HL-60 (cell line): ENCODE measurements at regions not wholly inside any gene's neighbourhood (a gene's known extent, or its start where the extent isn't known, plus 50 kb on each side); places are given as distances from the start of the nearest gene placed in this dataset.

ENCODE experiments used
- POLR2AphosphoS5 ChIP-seq: IDR thresholded peaks from 2 replicates; pipeline ENCODE4 v1.6.1; 2012; ENCODE audit warnings: low read depth
- TF ChIP-seq, protein P1 (sequence below): IDR thresholded peaks from one replicate; pipeline ENCODE4 v1.5.1; 2011; ENCODE audit warnings: low read length, control low read depth, inconsistent platforms; ENCODE audit not compliant: insufficient read depth
- TF ChIP-seq, protein P2 (sequence below): IDR thresholded peaks from 2 replicates; pipeline ENCODE4 v1.6.1; 2012; ENCODE audit warnings: low read depth; ENCODE audit not compliant: insufficient replicate concordance

DNA sequence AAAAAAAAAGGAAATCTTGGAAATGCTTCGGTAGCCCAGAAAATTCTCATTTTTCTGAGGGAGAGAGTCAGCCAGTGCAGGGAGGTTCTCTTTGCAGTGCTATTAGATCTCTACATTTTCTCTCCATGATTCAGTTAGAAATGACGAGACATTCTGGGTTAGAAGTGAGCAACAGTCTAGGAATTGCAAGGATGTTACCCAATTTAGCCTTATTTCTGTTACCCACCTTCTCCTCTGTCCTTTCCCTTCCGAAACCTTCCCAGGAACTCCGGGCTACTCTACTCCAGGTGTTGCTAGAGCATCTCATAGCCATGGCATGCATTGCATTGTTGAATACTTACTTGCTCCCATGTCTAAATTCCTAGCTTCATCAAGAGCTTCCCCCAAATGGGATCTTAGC lies 106.8 kb downstream of the EDEM1 start:
- TF ChIP-seq, protein P1, sequence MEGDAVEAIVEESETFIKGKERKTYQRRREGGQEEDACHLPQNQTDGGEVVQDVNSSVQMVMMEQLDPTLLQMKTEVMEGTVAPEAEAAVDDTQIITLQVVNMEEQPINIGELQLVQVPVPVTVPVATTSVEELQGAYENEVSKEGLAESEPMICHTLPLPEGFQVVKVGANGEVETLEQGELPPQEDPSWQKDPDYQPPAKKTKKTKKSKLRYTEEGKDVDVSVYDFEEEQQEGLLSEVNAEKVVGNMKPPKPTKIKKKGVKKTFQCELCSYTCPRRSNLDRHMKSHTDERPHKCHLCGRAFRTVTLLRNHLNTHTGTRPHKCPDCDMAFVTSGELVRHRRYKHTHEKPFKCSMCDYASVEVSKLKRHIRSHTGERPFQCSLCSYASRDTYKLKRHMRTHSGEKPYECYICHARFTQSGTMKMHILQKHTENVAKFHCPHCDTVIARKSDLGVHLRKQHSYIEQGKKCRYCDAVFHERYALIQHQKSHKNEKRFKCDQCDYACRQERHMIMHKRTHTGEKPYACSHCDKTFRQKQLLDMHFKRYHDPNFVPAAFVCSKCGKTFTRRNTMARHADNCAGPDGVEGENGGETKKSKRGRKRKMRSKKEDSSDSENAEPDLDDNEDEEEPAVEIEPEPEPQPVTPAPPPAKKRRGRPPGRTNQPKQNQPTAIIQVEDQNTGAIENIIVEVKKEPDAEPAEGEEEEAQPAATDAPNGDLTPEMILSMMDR = no peak
- TF ChIP-seq POLR2AphosphoS5 = no peak
- TF ChIP-seq, protein P2, sequence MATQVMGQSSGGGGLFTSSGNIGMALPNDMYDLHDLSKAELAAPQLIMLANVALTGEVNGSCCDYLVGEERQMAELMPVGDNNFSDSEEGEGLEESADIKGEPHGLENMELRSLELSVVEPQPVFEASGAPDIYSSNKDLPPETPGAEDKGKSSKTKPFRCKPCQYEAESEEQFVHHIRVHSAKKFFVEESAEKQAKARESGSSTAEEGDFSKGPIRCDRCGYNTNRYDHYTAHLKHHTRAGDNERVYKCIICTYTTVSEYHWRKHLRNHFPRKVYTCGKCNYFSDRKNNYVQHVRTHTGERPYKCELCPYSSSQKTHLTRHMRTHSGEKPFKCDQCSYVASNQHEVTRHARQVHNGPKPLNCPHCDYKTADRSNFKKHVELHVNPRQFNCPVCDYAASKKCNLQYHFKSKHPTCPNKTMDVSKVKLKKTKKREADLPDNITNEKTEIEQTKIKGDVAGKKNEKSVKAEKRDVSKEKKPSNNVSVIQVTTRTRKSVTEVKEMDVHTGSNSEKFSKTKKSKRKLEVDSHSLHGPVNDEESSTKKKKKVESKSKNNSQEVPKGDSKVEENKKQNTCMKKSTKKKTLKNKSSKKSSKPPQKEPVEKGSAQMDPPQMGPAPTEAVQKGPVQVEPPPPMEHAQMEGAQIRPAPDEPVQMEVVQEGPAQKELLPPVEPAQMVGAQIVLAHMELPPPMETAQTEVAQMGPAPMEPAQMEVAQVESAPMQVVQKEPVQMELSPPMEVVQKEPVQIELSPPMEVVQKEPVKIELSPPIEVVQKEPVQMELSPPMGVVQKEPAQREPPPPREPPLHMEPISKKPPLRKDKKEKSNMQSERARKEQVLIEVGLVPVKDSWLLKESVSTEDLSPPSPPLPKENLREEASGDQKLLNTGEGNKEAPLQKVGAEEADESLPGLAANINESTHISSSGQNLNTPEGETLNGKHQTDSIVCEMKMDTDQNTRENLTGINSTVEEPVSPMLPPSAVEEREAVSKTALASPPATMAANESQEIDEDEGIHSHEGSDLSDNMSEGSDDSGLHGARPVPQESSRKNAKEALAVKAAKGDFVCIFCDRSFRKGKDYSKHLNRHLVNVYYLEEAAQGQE = no peak
